Right cardiac atrium (tissue), 5 donors: ENCODE measurements at regions not wholly inside any gene's neighbourhood (a gene's known extent, or its start where the extent isn't known, plus 50 kb on each side); places are given as distances from the start of the nearest gene placed in this dataset.
"Not testable (repeated sequence)": the region's sequence is repeated elsewhere in the genome, so short reads cannot be mapped to it uniquely, and the experiment has no call there.

Source experiments
- ATAC-seq, 2 donors: fragments of 200-7000 bp; cut with Tn5 transposase; one replicate each; pipeline versions ENCODE4 v1.8.0 to v1.9.1; 2020; ENCODE audit warnings: moderate library complexity in 2 of 2, mild to moderate bottlenecking in 1 of 2
- DNase-seq, 3 donors: peaks; one replicate each; pipeline ENCODE4 v3.0.0-alpha.2; 2020
- H3K27ac ChIP-seq: one replicate; pipeline ENCODE4 v1.5.1; 2013; ENCODE audit warnings: mild to moderate bottlenecking, low read length, control low read depth, moderate library complexity
- H3K27me3 ChIP-seq: one replicate; pipeline ENCODE4 v1.6.1; 2013; ENCODE audit not compliant: control insufficient read depth, insufficient read depth
- H3K4me1 ChIP-seq: one replicate; pipeline ENCODE4 v1.6.1; 2013; ENCODE audit warnings: low read length; ENCODE audit not compliant: control insufficient read depth, insufficient read depth
- H3K4me3 ChIP-seq: one replicate; pipeline ENCODE4 v1.5.1; 2013; ENCODE audit warnings: low read length, control low read depth
- H3K9me3 ChIP-seq: one replicate; pipeline ENCODE4 v1.6.1; 2013; ENCODE audit warnings: low read length; ENCODE audit not compliant: control insufficient read depth
- WGBS: extraction: QIAGEN DNeasy Blood & Tissue Kit; methylation state at CpG from one replicate; pipeline ENCODE4 v1.1.7; 2013; 5-methylcytosine and 5-hydroxymethylcytosine counted together
- intact Hi-C, 4 donors: fragments of 100-400 bp; cut with DNase I; formaldehyde crosslinking; loops; one replicate each; pipeline versions ENCODE4 v1.11.0 to v1.14.0; 2022 to 2023
- donor health status: healthy with polysubstance abuse.
- donor health status: DM: no; HTN: yes; CAD: no.
- donor health status: DM: no; HTN: no; CAD: no.
- donor health status: DM: no; HTN: yes; CAD: no; lungs with severe emphysema.
- donor health status: DM: yes; HTN: yes; CAD: no.

DNA sequence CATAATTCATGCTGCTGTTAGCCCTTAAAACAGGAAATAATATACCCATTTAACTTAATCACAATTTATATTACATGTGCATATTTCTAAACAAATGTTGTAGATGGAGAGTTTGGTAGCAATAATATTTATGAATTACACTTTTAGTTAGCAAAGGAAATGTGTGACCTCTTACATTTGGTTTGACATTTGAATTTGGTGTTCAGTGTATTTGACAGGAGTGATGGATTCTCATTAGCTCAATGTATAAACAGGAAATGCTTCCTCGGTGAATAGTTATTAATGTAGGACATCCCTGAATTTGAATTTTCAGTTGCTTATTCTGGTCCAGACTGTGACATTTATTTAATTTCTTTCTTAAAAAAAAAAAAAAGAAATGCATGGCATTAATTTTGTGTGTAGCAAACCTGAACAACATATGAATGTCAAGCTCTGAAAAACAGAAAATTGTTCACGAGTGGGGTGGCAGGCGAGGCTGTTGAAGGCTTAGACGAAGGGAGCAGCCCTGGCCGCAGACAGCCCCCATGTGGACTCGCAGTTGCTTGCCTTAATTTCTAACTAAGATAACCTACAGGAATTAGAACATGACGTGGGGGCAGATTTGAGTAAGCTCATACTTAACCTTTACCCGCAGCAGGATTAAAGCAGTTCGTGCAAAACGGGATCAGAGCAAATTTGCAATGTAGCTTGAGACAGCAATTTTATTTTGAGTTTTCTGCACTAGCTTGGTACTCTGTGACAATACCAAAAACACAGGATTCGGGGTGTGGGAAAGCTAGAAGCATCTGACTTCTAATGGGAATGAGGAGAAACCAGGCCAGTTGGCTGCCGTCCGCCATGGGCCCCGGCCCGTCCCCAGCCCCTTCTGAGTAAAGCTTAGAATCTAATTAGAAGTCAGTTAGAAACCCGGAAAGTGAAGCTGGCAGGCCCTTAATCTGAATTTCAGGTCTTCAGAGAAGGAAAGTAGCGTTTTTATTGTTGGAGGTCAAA lies 134.3 kb downstream of the MACROH2A1 start:
- Histone ChIP-seq H3K27me3 (no peaks in the 10 kb centered on the region), H3K4me3 (no peak overlapping the region), H3K27ac (no peak overlapping the region), H3K4me1 (no peaks in the 10 kb centered on the region), H3K9me3 (no peaks in the 10 kb centered on the region)
- intact Hi-C loops = no loop called here
- DNase-seq = no peak
- 80% methylated on average over 17 of the region's 17 CpGs for WGBS
- ATAC-seq = no peak

DNA sequence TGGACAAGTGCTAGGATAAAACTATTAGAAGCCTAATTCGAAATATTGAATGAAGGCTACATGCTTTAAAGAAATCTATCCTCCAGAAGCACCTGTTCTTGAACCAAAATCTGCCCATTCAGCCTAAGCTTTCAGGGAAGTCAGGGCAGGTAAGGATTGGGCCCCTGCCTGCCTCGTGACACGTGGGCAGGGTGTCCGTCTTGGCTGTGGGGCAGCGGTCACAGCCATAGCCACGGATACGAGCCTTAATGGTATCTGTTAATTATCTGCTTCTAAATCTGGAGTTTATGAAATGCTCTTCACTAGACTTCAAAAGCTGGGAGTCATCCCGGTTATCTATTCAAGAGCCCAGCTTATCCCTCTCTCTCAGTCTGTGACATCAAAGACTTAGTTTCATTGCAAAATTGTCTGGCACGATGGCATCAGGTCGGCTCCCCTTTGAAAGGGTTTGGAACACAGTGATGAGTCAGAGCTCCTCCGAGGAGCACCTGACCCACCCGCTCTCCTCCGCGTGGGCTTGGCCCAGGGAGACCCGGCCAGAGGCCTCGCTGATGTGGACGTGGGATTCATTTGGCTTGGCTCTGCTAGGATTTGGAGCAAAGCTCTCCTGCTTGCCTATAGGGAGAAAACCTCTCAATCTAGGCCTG lies 135.9 kb downstream of the MACROH2A1 start:
- H3K4me1 ChIP-seq = no peaks in the 10 kb centered on the region
- WGBS = 77% methylated on average over 17 of the region's 17 CpGs
- no peaks in the 10 kb centered on the region for H3K9me3 ChIP-seq
- intact Hi-C loops = no loop called here
- DNase-seq = no peak
- H3K27me3 ChIP-seq = no peaks in the 10 kb centered on the region
- H3K4me3 ChIP-seq = no peak overlapping the region
- H3K27ac ChIP-seq = no peak overlapping the region
- ATAC-seq = no peak

DNA sequence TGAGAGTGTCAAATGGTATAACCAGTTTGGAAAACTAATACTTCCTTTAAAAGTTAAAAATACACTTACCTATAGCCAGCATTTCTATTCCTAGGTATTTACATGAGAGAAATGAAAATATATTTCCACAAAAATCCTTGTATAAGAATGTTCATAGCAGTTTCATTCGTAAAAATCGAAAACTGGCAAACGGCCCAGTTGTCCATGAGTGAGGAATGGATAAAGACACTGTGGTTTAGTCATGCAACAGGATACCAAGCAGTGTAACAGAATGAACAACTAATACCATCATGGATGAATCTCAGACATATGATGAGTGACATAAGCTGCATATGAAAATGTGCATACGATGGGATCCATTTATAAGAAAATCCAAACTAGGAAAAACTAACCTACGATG lies 136.7 kb downstream of the MACROH2A1 start:
- no peak for DNase-seq
- Histone ChIP-seq H3K27ac (no peak overlapping the region), H3K4me1 (no peaks in the 10 kb centered on the region), H3K9me3 (no peaks in the 10 kb centered on the region), H3K4me3 (no peak overlapping the region), H3K27me3 (no peaks in the 10 kb centered on the region)
- WGBS = 87% methylated on average over 5 of the region's 5 CpGs
- ATAC-seq = no peak
- intact Hi-C loops = no loop called here

DNA sequence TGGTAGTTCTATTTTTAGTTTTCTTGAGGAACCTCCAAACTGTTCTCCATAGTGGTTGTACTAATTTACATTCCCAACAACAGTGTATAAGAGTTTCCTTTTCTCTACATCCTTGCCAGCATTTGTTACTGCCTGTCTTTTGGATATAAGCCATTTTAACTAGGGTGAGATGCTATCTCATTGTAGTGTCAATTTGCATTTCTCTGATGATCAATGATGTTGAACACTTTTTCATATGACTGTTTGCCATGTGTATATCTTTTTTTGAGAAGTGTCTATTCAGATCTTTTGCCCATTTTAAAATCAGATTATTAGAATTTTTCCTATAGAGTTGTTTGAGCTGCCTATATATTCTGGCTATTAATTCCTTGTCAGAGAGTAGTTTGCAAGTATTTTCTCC lies 138.9 kb downstream of the MACROH2A1 start:
- H3K27ac ChIP-seq, H3K4me1 ChIP-seq, H3K9me3 ChIP-seq, H3K4me3 ChIP-seq, ATAC-seq, intact Hi-C loops, DNase-seq, H3K27me3 ChIP-seq: not testable (repeated sequence)

DNA sequence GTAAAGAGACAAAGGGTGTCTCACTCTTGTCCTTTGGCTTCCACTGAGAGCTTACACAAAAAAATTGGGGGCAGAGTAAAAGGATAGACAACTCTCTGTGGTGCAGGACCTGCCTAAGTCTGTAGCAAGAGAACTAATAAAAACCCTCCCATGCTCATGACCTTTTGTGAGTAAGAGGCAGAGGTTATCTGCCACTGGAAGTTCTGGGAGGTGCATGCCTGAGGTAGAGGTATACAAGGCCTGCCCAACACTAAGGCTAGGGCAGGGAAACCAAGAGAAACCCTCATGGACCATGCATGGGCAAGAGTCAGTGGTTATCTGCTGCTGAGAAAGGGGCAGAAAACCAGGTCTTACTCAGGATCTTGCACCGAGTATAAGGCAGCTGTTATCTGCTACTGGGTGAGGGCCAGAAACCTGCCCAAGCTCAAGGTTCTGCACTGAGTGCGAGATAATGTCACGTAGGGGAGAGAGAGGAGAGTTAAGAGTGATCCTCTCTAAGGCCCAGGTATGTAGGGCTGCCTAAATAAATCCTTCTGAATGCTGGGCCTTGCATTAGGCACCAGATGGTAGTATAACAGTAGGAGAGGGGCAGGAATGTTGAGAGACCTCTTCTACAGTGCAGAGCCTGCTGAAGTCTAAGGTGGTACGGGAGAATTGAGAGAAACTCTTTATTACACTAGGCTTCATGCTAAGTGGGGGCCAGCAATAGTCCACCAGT lies 143.4 kb downstream of the MACROH2A1 start:
- intact Hi-C loops = no loop called here
- Histone ChIP-seq H3K4me1 (no peaks in the 10 kb centered on the region), H3K27me3 (no peaks in the 10 kb centered on the region), H3K27ac (no peak overlapping the region), H3K9me3 (no peaks in the 10 kb centered on the region), H3K4me3 (no peak overlapping the region)
- no peak for DNase-seq
- ATAC-seq = no peak
- 66% methylated on average over 4 of the region's 4 CpGs for WGBS

DNA sequence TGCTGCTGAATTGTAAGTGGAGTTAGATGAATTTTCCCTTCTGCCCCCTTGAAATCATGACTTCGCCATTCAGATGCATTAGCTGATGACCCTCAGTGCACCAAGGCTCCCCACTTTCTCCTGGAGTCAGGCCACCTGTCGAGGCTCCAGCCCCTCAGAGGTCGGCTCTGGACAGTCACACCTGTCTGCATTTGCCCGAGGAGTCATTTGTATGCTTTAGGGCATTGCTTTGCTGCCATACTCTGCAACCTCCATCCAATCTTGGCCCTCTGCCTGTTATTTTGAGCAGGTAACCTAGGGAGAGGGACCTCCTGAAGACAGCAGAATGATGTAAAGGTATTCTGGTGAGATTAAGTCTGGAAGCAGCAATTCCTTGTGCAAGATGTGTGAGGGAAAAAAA lies 144.8 kb downstream of the MACROH2A1 start:
- no peaks in the 10 kb centered on the region for H3K9me3 ChIP-seq
- DNase-seq (no peak), ATAC-seq (no peak)
- no peak overlapping the region for H3K4me3 ChIP-seq
- no peak overlapping the region for H3K27ac ChIP-seq
- H3K27me3 ChIP-seq = no peaks in the 10 kb centered on the region
- intact Hi-C loops = no loop called here
- 68% methylated on average over 4 of the region's 4 CpGs for WGBS
- no peaks in the 10 kb centered on the region for H3K4me1 ChIP-seq

DNA sequence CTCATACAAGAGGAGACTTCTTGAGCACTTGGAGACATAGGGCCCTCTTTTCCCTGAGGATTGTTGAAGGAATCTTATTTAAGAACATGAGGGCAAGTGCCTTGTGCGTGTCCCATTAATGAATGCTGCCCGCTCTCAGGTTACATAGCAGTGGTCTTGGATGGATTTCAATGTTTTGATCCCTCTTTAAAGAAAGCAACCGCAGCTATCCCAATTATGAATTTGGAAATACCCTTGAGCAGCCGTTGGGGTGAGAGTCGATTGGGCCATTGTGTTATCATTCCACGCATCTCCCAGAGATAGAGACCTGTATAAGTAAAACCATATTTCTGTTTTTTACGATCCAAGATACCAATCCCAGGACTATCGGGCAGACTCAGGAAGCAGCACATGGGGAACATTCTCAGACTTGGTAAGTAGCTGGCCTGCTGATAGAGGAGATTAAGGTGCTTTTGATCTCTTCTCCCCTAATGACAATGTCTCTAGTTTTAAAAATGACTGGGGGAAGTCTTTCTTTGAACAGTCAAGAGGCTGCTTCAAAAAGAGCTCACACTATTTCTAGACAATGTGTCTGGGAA lies 145.3 kb downstream of the MACROH2A1 start:
- Histone ChIP-seq H3K9me3 (no peaks in the 10 kb centered on the region), H3K4me1 (no peaks in the 10 kb centered on the region), H3K27me3 (no peaks in the 10 kb centered on the region), H3K4me3 (no peak overlapping the region), H3K27ac (no peak overlapping the region)
- DNase-seq (no peak), ATAC-seq (no peak)
- WGBS = 79% methylated on average over 8 of the region's 8 CpGs
- intact Hi-C loops = no loop called here

DNA sequence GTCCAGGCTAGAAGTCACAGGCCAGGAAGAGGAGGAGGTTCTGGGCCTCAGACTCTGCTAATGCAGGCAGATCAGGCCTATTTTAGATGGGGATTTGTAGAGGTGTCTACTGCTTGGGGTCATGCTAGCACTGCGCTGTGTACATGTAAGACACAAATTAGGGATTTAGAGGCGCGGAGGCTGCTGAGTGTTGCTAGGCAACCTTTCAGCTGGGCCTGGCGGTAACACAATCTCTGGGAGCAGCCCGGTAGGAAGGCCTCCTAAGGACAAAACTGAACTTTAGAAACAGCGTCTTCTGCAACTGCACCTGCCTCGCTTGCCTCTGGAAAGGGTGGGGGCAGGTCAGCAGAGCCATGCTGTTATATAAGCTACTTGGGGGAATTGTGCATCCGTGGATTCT lies 147.9 kb downstream of the MACROH2A1 start:
- ATAC-seq (no peak), DNase-seq (no peak)
- no peaks in the 10 kb centered on the region for H3K9me3 ChIP-seq
- H3K4me3 ChIP-seq = no peak overlapping the region
- H3K27ac ChIP-seq = no peak overlapping the region
- no peaks in the 10 kb centered on the region for H3K27me3 ChIP-seq
- 90% methylated on average over 8 of the region's 8 CpGs for WGBS
- peaks cover 4% of the 10 kb centered on the region for H3K4me1 ChIP-seq
- intact Hi-C loops = no loop called here

DNA sequence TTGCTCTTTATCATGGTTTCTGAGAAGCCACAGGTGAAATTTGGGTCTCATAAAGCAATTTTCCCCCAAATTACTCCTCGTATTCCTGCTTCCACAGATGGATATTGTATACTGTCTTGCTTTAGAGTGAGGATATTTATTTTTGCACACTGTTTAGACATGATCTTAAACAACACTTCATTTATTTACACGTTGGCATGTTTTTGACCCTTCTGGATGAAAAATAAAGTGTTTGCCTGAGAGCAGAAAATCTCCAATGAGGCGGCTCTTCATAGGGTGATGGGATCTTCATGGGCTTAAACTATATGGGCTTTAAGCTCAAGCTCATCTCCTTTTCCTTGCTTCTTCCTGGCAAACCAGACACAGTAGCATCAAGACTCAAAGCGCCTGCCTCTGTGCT lies 148.4 kb downstream of the MACROH2A1 start:
- no peak overlapping the region for H3K4me3 ChIP-seq
- ATAC-seq (no peak), DNase-seq (no peak)
- WGBS = 87% methylated on average over 4 of the region's 4 CpGs
- peaks cover 4% of the 10 kb centered on the region for H3K4me1 ChIP-seq
- no peaks in the 10 kb centered on the region for H3K27me3 ChIP-seq
- intact Hi-C loops = no loop called here
- H3K9me3 ChIP-seq = no peaks in the 10 kb centered on the region
- H3K27ac ChIP-seq = no peak overlapping the region

DNA sequence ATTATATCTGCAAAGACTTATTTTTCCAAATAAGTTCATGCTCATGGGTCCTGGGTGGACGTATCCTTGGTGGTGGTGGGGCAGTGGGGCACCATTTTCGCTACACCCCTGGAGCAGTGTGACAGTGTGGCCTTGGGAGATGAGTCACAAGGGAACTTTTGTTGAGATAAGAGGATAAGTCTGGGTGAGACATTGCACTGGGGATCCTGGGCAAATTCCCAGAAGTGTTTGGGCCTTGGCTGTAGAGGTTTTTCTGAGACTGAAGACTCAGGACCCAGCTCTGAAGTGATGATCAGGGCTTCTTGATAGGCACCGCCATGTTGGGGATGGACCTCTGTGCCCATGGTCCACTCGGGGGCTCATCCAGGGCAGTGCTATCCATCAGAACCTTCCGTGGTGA lies 149.4 kb downstream of the MACROH2A1 start:
- peaks cover 4% of the 10 kb centered on the region for H3K4me1 ChIP-seq
- intact Hi-C loops = no loop called here
- H3K27me3 ChIP-seq = no peaks in the 10 kb centered on the region
- no peak overlapping the region for H3K27ac ChIP-seq
- DNase-seq = no peak
- no peaks in the 10 kb centered on the region for H3K9me3 ChIP-seq
- H3K4me3 ChIP-seq = no peak overlapping the region
- ATAC-seq = no peak
- WGBS = 83% methylated on average over 5 of the region's 5 CpGs

DNA sequence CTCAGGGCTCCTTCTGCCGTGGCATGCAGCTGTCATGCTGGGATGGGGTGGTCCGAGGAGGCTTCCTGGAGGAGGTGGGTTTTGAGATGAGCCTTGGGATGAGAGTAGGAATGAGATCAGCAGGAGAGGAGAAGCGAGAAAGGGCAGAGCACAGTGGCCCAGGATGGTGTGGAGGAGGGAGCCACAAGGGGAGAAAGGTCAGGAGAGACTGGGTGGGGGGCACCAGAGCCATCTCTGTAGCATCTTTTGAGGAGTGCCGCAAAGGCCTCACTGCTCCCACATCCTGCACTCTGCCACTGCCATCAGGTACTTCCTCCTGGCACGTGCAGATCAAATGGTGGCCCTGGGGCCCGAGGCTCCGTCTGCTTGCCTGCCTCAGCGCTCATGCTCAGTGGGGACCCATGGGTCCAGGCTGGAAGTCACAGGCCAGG lies 150.2 kb downstream of the MACROH2A1 start:
- intact Hi-C loops = no loop called here
- ATAC-seq (no peak), DNase-seq (no peak)
- H3K4me1 ChIP-seq = peaks cover 4% of the 10 kb centered on the region
- WGBS = 81% methylated on average over 8 of the region's 8 CpGs
- no peaks in the 10 kb centered on the region for H3K27me3 ChIP-seq
- H3K4me3 ChIP-seq = no peak overlapping the region
- H3K9me3 ChIP-seq = no peaks in the 10 kb centered on the region
- no peak overlapping the region for H3K27ac ChIP-seq
